HG03442 (cell line): ENCODE measurements at regions not wholly inside any gene's neighbourhood (a gene's known extent, or its start where the extent isn't known, plus 50 kb on each side); places are given as distances from the start of the nearest gene placed in this dataset.

ENCODE experiments used
- ATAC-seq: cut with Tn5 transposase; IDR thresholded peaks from one replicate; pipeline ENCODE4 v1.9.1; 2021; ENCODE audit warnings: mild to moderate bottlenecking, moderate library complexity; ENCODE audit not compliant: unreplicated experiment

- ATAC-seq, result no peak
These were observed 81.3 kb upstream of the TRPC5 start for GRCh38 chrX:112163906-112164305.

GRCh38 chrX:112148397-112148796, 65.8 kb upstream of the TRPC5 start:
- no peak for ATAC-seq

DNA sequence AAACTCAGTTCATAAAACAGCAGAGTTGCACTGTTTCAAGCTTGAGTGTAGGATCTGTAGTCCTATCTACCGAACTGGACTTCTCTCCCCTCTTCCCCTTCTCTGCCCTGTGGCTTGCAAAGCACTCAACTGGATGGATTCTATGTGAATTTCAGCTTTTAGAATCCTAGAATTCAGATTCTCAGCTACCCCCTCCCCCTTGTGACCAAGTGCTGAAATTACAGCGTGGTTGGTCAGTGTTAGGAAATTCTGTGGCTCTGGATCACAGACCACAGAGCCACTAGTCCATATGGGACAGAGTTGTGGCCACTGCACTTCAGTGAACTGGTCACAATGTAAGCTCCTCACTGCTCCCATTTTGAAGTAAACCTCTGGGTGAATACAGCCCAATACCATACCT, 64.6 kb upstream of the TRPC5 start:
- no peak for ATAC-seq

- no peak for ATAC-seq
These were observed 54.7 kb upstream of the TRPC5 start for GRCh38 chrX:112137276-112137675.
